HK-2 (cell line): ENCODE measurements at regions not wholly inside any gene's neighbourhood (a gene's known extent, or its start where the extent isn't known, plus 50 kb on each side); places are given as distances from the start of the nearest gene placed in this dataset.
"Not testable (repeated sequence)": the region's sequence is repeated elsewhere in the genome, so short reads cannot be mapped to it uniquely, and the experiment has no call there.

ENCODE experiments used
- DNase-seq: peaks from one replicate; pipeline ENCODE4 v3.0.0-alpha.2; 2018; ENCODE audit not compliant: unreplicated experiment

DNA sequence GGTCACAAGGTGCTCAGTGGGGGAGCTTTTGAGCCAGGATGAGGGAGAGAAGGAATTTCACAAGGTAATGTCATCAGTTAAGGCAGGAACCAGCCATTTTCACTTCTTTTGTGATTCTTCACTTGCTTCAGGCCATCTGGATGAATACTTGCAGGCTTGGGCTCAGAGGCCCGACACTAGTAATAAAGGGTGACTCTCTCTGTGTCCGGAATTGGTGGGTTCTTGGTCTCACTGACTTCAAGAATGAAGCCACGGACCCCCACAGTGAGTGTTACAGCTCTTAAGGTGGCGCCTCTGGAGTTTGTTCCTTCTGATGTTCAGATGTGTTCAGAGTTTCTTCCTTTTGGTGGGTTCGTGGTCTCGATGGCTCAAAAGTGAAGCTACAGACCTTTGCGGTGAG, 131.8 kb upstream of the RXFP2 start:
- not testable (repeated sequence) for DNase-seq

DNA sequence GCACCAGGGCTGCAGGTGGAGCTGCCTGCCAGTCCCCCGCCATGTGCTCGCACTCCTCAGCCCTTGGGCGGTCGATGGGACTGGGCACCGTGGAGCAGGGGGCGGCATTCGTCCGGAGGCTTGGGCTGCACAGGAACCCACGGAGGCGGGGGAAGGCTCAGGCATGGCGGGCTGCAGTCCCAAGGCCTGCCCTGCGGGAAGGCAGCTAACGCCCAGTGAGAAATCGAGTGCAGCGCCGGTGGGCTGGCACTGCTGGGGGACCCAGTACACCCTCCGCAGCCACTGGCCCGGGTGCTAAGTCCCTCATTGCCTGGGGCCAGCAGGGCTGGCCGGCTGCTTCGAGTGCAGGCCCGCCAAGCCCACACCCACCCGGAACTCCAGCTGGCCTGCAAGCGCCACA, 130.5 kb upstream of the RXFP2 start:
- DNase-seq, result not testable (repeated sequence)

DNA sequence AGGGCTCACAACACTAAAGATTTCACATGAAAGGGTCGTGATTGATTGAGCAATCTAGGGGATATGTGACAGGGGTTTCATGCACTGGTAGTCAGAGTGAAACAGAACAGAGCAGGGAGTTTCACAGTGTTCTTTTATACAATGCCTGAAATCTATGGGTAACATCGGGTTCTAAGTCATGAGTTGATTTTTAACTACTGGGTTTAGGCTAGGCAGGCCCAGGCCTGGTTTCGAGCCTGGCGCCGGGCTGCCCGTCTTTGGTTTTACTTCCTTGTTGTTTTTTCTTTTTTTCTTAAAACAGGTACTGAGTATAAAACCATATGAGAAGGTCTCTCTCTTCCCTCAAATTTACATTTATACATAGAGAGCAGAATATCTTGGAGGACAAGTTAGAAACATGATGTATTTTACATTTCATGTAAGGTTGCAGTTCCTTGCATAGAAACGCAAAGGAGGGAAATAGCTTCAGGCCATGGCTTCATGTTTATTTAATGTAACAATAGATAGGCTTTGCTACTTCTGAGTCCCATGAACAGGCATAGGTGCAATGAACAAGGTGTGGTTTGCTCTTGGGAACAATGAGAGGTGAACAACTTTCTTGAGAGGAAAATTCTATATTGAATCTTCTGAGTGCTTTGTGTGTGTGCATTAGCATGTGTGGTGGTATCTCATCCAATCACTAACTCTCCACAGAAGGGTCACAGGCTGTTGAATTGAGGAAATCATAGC, 128.9 kb upstream of the RXFP2 start:
- DNase-seq, result no peak

DNA sequence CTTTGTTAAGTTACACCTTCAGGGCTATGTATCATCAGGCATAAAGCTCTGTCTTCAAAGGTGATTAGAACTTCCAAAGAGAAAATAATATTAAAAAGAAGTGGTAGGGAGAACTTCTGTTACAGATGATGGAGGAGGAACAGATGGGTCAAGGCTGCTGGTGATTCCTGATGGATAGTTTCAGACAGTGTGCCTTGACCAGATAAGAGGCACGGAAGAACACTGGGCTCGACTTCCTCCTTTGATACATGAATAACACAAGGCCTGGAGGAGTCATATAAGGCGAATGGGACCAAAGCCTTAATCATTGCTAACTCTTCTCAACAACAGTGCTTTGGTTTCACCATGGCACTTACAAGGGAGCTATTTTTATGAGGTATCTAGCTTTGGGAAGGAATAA, 128.1 kb upstream of the RXFP2 start:
- DNase-seq, result no peak

DNA sequence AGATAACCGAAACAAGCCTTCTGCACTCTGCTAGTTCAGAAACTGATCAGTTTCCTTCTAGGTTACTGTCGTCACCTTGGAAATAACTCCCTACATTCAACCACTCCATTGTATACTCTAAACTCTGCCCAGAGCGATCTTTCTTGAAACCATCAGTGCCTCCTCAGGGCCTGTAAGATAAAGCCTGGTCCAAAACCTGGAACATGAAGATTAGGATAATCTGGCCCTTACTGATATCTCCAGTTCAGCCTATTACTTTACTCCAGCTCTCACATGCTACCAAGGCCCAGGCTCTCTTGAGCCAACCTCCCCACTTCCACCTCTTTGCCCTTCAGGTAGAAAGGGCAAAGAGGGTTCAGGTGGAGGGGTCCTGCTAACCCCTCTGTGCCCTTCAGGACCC, 125.3 kb upstream of the RXFP2 start:
- DNase-seq, result no peak

DNA sequence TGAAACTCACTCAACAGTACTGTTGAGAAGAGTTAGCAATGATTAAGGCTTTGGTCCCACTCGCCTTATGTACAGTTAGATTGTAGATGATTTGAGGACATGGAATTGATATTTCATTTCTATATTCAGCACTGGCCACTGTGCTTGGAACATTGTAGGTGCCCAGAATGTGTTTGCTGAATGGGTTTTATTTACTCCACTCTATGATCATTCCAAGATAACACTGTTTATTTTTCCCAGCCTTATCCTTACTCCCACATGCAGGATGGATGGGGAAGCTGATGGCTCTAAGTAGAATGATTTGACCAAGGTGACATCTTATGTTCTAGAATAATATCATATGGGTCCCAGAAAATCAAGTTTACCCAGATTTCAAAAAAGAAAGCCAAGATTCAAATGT, 124.6 kb upstream of the RXFP2 start:
- no peak for DNase-seq

DNA sequence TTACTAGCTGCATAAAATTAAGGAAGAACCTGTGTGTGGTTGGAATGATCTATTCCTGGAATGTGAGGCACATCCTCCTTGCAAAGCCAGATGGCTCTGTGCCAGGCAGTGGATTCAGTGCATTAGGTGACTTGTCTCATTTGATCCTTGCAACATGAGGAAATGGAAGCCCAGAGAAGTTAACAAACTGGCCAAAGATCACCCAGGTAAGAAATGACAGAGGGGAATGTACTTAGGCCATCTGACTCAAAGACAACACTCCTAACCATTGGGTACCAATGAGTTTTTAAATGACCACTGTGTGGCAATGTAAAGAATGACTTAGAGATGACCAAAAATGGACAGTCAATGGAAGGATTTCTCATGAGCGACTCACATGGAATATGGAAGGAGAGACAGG, 114.2 kb upstream of the RXFP2 start:
- no peak for DNase-seq

DNA sequence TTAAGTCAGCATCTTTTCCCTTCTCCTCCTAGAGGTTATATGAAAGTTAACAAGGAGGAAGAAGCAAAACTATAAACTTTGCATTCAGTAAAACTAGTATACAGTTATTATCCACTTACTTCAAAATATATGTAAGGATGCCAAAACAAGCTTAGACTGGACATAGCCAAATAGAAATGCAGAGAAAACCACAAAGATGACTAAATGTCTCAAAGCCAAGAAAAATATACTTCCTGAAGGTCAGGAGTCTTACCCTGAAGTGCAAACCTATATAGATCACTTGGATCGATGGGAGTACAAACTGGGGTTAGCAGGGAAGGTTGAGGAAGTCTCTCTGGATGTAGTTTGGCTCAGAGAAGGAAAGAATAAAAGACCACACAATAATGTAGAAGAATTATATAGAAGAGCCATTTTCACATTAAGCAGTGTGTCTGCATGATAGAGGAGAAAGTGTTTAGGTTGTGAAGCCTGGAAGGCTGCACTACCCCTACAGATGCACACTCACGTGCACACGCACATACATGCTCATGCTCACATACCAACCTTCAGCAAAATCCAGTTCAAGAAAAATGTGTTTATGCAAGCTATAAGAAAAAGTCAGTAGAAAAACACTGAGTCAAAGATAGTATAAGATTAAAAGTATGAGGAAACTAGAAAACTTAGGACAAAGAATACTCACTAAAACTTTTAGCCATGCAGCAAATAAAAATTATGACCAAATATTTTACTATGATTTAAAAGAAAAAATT, 112.1 kb upstream of the RXFP2 start:
- no peak for DNase-seq

DNA sequence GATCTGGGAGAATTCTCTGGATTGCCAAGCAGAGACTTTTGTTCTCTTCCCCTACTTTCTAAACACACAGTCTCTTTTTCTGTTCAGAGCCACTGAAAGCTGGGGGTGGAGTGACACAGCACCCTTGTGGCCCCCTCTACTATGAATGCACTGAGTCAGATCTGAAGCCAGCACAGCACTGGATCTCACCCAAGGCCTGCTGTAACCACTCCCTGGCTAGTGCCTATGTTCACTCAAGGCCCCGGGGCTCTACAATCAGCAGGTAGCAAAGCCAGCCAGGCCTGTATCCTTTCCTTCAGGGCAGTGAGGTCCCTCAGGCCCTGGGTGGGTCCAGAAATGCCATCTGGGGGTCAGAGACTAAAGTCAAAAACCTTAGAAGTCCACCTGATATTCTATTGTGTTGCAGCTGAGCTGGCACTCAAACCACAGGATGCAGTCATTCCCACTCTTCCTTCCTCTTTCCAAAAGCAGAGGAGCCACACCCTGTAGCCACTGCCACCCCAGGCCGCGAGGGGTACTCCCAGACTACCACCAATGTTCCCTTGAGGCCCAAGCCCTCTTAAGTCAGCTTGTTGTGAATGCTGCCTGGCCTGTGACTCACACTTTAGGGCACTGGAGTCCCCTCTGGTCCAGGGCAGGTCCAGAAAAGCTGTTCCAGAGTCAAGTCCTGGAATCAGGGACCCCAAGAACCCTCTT, 110.1 kb upstream of the RXFP2 start:
- no peak for DNase-seq

DNA sequence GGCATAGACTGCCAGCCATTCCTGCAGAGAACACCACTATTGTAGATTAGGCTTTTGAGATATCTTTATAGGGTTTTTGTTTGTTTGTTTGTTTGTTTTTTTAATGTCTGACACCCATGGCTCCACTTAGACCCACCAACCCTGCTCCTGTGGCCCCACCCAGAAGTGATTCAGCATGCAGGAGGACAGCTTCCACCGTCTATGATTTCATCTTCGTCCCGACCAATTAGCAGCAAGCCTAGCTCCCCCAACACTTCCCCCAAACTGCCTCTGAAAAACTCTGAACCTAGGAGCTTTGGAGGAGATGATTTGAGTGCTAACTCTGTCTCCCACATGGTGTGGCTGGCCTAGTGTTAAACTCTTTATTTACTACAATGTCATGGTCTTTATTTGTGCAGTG, 108.3 kb upstream of the RXFP2 start:
- DNase-seq, result no peak

DNA sequence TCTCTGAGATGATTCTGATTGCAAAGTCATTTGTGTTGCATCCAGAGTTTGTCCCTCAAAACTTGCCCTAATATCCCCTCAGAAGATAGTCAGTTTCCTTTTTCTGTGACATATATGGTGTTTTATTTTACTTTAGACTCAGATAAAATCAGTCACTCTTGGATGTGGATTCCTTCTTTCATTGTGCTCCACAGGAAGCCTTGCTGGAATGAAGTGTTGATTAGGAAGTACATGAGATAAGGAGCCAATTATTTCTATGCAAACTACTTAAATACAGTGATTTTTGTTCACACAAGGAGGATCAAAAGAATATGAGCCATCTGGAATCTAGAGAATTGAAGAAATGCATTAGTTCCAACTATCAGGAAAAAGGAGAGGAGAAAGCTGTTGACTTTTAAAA, 107.6 kb upstream of the RXFP2 start:
- no peak for DNase-seq

DNA sequence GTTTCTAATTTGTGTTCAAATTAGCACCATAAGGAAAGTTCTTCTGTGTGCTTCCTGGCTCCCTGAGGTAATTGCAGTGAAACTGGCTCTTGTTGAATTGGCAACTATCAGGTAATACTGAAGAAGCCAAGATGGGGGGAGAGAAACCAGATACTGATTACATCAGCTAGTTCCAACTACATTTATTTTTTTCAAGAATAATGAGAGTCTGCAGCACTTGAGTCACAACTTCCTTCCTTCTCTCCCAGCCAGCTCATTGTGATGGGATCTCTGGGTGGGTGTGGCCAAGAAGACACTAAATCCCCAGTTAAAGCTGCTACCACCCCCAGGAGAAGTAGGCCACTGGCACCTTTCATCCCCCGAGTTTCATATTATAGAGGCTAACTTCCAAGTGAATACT, 100.7 kb upstream of the RXFP2 start:
- no peak for DNase-seq

DNA sequence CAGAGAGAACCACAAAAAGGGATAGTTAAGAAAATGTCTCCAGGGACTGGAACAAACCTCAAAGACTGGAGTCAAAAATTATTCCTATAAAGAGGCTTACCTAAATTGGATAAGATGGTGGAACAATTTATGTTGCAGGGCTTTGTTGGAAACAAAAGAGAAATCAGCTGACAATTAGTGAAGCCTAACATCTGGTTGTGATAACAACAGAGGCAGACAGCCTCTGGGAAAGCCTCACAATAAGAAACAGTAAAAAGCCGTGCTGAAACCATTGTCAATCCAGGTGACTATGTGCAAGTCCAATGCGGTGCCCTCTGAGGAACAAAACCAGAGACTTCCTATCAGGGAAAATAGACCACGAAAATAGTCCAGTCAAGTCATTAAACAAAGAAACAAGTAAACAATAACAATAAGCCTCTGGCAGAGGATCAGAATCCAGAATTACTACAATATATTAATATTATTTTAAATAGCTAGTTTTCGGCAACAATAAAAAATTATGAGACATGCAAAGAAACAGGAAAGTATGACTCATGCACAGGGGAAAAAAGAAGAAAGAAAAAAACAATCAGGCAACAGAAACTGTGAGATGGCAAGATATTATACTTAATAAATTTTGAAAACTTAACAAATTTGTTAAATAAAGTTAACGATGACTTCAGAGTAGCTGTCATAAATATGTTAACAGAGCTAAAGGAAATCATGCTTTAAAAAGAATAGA, 99.7 kb upstream of the RXFP2 start:
- no peak for DNase-seq

DNA sequence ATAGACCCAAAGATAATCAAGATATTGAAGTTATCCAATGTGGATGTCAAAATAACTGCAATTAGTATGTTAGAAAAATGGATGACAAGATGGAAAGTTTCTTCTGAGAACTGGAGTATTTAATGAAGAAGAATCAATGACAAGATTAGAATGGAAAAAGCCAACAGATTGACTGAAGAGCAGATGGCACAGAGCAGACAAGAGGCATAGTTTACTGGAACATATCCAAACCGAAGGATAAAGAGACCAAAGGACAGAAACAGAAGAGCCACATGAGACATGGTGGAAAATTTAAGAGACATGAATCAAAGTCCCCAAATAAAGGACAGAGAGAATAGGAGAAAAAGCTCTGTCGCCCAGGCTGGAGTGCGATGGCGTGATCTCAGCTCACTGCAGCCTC, 89.6 kb upstream of the RXFP2 start:
- no peak for DNase-seq

DNA sequence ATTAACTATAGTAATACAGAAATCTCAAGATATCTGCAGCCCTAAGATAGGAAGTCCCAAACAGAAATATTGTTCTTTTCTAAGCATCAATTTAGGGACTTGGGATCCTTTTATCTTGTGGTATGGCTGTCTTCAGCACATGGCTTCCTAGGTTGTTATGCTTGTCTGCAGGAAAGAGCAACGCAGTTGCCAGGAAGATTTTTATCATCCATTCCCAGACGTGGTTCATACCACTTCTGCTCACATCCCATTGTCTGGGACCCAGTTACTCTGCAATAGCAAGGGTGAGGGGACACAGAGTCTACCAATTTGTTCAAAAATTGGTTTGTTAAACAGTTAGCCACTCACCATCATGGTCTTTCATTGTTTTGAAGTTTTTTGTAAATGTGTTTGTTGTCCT, 85.6 kb upstream of the RXFP2 start:
- no peak for DNase-seq

DNA sequence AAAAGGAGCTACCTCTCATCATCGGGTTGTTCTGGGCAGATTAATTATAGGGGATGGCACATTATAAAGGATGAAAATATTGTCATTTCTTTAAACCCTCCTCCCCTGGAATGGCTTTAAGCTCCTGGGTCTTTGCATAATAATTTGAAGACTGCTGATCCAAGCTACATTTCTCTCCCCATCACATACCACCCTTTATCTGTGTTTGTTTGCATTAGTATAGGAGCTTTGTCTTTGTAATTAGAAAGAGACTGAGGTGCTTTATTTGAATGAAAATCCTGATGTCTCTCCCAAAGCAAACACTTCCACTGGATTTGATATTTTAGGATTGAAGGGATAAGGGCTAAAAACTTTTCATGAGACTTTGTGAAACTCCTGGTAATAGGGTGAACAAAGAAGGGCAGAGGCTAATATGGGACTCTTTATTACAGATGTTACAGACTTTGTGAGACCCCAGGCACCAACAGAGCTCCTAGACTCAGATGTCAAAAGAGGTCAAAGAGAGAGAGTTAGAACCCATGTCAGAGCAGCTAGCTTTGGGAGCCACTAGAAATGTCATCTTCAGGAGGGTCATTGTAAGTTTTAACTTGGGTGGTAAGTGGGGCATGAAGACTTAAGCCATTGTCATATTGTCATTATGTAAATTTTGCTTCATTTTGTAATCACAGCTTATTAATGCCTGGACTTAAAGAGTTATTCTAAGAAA, 75.3 kb upstream of the RXFP2 start:
- no peak for DNase-seq

DNA sequence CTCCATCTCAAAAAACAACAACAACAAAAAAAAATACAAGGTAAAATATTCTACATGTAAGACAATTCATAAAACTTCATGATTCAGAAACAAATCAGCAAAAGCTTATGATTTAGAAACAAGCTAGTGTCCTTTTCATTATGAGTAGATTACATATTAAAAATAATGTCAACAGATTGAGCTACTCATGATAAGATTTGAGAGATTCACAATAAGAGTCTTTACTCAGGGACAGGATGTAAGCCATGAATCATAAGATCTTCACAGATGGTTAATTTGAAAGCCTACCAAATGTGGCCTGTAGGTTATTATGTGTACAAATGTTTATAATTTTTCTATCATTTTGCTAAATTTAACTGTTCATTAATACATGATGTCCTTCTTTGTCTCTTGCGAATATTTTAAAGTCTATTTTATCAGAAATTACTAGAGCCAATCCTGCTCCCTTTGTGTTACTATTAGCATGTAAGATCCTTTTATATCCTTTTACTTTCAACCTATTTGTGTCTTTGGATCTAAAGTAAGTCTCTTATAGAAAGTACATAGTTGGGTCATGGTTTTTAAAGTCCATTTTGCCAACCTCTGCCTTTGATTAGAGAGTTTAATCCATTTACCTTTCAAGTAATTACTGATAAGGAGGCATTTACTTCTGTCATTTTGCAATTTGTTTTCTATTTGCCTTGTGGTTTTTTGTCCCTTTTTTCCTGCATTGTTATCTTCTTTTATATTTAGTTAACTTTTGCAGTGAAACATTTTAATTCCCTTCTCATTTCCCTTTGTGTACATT, 68.3 kb upstream of the RXFP2 start:
- DNase-seq, result no peak

DNA sequence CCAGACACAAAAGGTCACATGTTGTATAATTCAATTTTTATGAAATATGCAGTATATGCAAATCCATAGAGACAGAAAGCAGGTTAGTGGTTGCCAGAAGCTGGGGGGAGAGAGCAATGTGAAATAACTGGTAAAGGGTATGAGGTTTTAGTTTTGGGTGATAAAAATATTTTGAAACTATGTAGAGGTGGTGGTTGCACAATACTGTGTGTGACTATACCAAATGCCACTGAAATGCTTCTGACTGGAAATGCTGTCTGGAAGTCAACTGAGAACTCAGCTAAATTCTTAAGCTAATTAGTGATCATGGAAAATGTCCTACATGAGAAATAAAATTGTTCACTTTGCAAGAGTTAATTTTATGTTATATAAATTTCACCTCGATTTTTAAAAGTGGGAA, 65.3 kb upstream of the RXFP2 start:
- no peak for DNase-seq

DNA sequence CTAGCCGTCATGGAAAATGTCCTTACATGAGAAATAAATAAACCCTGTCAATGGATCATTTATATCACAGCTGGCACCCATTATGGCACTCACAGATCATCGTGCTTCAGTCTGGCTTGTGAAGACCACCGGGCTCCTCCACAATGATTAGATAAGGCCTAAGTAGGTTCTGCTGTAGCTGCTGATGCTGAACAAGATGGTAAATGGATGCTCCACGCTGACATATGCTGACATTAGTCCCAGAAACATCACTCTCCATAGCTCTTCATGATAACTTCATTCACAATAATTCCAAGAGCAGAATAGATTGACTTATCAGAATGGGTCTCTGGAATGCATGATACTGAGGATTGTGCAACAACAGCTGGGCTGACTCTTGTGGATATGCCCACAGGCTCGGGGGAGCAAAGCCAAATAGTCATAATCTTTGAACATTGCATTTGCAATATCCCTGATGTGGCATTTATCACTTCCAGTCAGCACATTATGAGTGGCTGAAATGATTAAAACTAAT, 63.8 kb upstream of the RXFP2 start:
- no peak for DNase-seq

DNA sequence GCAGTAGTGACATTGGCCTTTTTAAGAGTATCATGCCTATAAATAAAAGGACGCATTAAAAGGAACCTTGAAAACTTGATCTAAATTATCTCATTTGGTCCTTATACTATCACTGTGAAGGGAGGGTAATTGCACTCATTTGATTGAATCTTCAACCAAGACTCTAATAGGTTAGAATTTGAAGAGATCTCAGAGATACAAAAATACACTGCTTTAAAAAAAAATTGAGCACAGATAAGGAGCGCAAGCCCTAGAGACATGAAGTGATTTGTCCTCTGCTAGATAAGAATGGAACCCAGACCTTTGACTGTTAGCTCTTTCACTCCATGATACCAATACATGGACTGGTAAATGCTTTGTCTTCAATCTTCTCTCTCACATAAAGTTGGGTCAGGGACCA, 58.2 kb upstream of the RXFP2 start:
- DNase-seq, result no peak

DNA sequence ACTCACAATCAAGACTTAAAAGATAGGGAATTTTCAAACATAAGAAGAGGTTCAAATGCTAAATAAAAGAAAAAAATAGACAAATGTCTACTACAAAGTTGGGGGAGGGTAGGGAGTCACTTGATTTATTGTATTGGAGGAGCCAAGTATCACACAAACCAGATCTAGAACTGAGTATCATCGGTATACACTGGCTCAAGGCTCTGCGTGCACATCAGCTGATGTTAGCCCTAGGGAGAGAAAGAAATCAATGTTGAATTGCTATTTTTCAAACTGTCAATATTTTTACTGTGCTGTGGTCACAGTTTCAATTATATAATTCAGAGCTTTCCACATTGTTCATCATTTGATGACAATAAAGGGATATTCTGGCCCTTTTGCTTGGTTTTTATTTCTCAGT, 54.9 kb upstream of the RXFP2 start:
- no peak for DNase-seq
